Amniotic epithelial cell (primary cell): ENCODE measurements at regions not wholly inside any gene's neighbourhood (a gene's known extent, or its start where the extent isn't known, plus 50 kb on each side); places are given as distances from the start of the nearest gene placed in this dataset.
"Not testable (repeated sequence)": the region's sequence is repeated elsewhere in the genome, so short reads cannot be mapped to it uniquely, and the experiment has no call there.

Source experiments
- DNase-seq: peaks from one replicate; pipeline ENCODE4 v3.0.0-alpha.2; 2010; ENCODE audit warnings: low read depth

DNA sequence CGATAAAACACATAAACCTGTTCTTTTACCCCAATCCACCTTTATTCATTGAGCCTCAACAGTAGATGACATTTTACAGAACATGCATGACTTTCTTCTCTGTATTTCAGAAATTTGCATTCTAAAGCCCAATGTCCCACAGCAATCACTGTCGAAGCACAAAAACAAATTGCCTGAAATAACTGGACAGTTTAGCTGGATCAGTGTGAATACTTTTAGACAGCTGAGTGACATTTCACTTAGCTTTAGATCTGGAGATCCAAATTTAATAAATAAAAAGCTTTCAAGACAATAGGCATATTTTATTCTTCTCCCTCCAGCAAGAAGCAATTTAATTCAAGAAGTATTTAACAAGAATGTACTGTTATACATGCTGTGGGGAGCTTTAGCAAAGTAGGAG lies 109.1 kb upstream of the FSCB start:
- no peak for DNase-seq

DNA sequence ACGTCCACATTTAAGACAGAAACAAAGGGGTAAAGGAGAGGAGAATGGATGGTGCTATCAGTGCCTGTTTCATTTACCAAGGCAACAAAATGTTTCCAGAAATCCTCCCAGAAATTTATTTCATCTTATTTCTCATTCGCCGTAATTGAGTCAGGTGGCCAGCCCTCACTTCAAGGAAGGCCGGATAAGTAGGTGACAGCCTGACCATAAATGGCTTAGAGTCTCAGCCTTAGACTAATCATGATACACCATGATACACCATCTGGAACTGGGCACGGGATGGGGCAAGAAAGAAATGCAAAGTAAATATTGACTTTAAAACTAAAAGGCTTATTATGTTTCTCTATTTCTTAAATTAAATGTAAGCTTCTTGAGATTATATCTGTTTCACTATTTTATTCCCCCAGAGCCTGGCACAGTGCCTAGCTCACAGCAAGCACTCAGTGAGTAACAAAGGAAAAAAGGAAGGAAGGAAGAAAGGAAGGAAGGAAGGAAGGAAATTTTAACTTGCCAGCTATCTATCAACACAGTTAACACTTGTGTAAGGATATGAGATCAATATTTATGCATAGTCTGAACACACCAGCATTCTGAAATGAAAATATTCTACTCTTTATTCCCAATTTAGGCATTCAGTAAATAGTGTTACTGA lies 106.1 kb upstream of the FSCB start:
- no peak for DNase-seq

DNA sequence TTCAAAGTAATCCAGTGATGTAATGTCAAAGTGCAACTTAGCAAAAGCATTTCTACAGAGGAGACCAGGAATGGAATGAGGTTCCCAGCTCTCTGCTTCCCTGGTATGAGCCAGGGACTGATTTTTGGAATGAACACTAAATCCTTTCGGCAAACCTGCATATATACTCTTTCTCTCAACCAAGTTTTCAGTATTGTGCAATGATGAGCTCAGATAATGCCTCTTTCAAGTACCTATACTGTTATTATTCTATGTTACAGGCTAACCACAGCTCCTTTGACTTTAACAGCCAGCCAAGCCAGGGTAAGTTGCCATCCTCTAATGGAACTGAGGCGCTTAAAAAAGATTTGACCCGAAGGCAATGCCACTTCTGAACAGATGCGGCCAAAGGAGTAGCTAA lies 104.9 kb upstream of the FSCB start:
- DNase-seq: no peak

DNA sequence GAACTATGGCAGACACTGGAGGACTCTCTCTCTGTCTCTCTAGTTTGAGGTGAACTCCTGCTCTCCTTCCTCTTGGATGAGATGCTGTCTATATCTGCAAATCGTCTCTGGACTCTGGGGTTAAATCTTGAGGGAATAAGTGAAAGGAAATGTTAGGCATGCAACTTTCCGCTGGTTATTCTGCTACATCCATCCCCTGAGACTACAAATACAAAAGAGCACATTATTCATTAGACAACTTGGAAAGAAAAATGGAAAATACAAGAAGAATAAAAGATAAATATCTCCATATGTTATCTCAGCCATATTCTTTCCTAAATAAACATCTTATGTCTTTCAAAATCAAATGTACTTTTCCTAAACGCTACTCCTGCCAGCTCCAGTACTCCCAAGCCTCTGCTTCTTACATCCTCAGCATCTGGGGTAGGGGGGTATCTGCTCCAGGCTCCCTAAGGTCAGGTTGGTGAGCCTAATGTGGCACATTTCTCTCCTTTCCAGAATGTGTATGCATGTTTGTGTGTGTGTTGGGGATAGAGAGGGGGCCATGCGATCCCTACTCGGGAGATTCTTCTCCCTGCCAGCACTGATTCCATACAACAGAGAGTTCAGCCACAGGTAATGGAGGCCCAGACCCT lies 102.9 kb upstream of the FSCB start:
- no peak for DNase-seq

DNA sequence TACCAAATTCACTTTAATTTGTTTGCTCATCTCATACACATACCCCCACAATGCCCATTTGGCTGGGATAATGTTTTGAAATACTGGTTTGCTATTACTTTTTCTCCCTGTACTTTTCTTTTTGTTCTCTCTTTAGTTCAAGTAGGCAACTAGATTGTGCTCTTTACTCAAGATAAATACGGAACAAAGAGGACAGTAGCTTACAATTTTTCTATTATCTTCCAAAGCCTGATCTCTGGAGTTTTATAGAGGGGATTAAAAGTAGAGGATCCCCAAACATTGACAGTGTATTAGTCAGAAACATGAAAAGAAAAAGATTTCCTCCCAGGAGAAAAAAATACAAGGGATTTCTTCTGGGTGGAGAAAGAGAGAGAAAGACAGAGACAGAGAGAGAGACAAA lies 102.1 kb upstream of the FSCB start:
- DNase-seq: no peak

DNA sequence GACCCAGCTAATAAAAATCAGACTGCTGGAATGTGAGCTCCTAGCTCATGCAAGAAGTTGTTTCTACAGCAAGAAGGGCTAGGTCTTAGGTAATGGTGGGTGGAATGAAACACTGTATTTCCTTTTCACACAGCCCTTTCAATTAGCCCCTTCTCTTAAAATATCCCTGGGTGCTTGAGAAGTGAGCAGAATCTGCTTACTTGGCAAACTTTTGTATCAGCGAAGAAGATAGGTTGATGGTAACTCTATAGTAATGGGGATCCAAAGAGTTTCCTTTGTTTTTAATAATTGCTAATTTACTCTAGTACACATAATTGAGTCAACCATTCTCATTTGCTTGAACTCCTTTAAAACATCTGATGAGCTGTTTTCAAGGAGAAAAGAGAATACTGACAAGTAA lies 100.6 kb upstream of the FSCB start:
- no peak for DNase-seq

DNA sequence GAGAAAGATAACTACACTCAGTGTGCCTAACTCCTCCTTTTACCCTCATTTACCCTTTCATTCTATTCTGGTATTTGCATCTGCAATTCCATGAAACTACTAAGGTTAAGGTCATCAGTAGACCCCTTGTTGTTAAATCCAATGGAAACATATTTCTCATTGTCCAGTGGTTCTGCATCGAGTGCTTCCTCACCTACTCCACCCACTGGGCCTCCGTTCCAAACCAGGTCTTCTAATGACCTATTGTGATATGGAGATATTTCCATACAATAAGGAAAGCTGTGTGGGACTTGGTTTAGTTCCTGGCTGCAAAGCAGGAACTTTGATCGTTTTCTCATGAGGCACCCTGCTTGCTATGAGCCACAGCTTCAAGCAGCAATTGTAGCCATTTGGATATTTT lies 99.5 kb upstream of the FSCB start:
- DNase-seq: no peak

DNA sequence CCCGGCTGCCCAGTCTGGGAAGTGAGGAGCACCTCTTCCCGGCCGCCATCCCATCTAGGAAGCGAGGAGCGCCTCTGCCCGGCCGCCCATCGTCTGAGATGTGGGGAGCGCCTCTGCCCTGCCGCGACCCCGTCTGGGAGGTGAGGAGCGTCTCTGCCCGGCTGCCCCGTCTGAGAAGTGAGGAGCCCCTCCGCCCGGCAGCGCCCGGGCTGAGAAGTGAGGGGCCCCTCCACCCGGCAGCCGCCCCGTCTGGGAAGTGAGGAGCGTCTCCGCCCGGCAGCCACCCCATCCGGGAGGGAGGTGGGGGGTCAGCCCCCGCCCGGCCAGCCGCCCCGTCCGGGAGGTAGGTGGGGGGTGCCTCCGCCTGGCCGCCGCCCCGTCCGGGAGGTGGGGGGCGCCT lies 94.2 kb upstream of the FSCB start:
- DNase-seq: not testable (repeated sequence)

DNA sequence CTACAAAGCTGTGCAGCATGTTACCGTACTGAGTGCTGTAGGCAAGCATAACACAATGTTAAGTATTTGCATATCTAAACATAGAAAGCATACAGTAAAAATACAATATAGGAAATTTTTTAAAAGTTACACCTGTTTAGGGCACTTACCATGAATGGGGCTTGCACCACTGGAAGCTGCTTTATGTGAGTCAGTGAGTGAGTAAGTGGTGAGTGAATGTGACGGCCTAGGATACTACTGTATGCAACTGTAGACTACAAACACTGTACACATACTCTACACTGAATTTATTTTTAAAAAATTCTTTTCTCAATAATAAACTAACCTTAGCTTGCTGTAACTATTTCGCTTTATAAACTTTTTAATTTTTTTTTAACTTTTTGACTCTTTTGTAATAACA lies 82.1 kb upstream of the FSCB start:
- DNase-seq: peak; percentile 13

DNA sequence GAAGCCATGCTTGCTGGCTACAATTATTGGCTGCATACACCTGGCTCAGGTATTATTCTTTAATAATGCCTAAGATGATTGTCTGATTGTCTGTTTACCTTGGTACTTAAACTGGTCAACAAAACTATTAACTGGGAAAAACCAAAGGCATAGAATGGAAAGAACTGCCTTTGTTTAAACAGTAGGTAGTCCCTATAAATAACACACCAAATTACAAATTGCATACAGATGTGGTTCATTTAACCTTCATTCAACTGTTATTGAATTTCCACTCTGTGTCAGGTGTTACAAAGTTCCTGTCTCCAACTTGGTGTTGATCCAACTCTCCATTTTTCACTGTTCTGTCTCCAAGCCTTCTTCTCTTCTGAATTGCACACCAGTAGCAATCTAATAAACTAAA lies 79.8 kb upstream of the FSCB start:
- DNase-seq: no peak

DNA sequence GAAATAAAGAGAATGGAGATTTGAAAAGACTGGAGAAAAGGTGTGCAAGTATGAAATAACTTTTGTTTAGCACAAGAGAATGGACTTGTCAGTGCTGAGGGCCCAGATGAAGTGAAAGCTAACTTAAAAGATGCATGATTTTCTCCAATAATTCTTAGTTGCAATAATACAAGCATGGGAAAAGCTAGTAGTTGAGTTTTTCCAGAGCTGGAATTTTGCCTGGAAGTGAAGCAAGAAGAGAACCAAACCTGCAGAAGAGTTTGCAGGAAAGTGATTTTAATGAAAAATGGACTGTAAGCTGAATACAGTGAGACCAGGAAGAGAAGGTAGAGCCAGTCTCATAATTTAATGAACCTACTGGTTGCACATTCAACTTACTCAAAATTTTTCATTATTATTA lies 69.3 kb upstream of the FSCB start:
- no peak for DNase-seq

DNA sequence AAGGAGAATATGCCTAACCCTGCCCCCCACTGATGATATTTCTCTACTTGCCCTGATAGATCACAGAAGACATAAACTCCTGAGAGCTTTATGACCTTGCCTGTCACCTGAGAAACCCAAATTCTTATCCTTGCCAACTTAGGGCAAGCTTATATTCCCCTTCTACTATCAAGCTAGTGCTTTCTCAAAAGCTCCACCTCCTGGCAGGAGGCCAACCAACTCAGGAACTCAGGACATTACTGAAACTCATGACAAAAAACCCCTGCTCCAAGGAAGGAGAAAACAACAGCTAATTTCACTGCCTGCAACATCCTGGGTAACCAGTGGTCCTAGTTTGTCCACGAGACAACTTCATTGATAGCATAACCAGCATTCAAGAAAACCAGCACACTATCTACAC lies 60.9 kb upstream of the FSCB start:
- no peak for DNase-seq

DNA sequence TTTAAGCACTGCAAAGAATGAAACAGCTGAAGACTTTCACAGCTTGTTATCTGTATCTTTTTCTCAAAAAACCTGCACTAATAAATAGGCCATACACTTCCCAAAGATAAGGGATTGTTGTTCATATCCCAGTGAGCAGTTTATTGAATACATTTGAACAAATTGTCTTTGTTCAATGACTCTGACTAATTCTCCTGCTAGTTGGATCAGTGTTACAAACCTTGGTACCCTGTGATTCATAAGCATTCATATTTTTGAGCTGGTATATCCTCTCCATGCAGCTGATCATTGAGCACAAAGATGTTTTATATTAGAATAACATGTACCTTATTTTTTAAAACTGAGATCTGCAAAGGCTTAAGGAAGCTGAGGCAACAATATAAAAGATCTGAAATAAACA lies 58.9 kb upstream of the FSCB start:
- DNase-seq: no peak

DNA sequence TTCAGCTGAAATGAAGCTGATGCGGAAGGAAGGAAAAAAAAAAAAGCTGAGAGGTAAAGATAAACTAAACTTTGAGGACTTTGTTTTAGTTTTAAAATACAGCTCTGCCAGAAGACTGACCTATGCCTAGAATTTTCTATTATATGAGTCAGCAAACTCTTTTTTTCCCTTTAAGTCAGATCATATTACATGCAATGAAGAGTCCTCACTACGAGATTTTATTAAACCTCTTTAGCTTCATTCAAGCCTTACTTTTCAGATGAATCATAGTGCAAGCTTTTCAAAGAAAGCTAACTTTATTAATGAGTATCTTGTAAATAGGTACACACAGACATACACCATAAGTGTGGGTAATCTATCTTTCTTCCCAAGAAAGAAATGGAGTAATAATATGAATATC lies 57.8 kb upstream of the FSCB start:
- peak; percentile 5 for DNase-seq
